ENCODE measurements at regions not wholly inside any gene's neighbourhood (a gene's known extent, or its start where the extent isn't known, plus 50 kb on each side); places are given as distances from the start of the nearest gene placed in this dataset.

- DNase-seq: no peak
Measured at GRCh38 chr3:177726807-177727206, 529.5 kb upstream of the TBL1XR1 start.

DNA sequence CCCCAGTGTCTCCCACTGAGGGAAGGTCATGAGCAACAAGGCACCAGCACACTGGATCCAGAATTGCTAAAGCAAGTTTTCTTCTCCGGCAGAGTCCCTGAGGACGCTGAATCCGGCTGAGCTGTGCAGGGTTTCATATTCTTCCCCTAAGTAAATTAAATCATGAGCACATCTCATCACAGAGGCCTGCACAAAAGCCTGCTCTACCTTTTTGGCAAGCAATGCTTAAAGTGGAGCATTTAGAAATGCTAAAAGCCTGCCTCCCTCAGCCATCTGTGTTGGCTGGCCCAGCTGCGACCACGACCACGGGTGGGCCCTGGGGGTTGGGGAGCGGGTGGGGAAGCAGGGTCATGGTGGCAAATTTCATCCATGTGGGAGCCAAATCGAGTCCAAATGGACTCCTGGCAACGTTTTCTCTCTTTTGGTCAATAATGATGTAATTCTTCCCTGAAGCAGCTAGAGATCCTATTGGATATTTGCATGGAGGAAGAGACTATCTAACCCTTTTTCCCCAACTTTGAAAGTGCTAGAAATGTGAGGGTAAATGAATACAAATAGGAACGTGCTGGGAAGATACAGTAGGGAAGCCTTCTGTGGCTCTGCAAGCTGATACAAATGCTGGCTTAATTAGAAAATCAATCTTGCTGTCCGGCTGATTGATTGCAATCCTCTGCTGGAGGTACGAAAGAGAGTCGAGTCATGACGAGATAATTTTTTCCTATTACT, 532.8 kb upstream of the TBL1XR1 start:
- no peak for DNase-seq

DNA sequence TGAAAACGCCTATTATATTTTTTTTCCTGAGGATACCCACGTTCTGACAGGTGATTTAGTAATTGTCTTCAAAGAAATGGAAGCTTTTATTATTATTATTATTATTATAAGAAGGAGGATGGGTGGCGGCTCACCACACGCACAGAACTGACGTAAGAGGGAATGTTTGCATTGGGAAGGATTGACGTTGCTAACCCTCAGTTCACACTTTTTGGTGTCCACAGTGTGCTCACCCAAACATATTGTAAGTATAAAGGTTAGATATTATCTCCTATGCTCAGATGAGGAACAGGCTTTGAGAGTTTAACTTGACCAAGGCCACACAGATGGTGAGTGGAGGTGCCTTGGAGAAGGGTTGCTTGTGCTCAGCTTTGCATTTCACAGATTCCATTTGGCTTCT, 533.5 kb upstream of the TBL1XR1 start:
- DNase-seq: no peak

- DNase-seq: no peak
Measured at GRCh38 chr3:177731644-177732268, 534.5 kb upstream of the TBL1XR1 start.

- DNase-seq: no peak
Measured at GRCh38 chr3:177733233-177733632, 536.0 kb upstream of the TBL1XR1 start.

GRCh38 chr3:177733936-177734335, 536.7 kb upstream of the TBL1XR1 start:
- DNase-seq: no peak

DNA sequence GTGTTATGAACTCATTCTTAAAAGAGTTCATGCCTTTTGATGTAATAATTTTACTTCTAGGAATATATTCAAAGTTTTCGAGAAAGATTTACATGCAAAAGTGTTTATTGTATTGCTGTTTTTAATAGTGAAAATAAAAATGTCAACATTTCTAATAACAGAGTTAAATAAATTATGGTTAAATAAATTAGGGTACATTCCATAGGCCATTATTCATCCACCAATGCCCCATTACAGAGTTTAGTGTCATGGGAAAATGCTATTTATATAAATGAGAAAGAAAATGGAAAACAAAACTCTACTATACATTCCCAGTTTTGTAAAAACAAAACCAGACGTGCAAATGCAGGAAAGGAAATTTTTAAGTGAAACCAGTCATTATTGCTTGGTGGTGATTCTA, 538.1 kb upstream of the TBL1XR1 start:
- DNase-seq: no peak

DNA sequence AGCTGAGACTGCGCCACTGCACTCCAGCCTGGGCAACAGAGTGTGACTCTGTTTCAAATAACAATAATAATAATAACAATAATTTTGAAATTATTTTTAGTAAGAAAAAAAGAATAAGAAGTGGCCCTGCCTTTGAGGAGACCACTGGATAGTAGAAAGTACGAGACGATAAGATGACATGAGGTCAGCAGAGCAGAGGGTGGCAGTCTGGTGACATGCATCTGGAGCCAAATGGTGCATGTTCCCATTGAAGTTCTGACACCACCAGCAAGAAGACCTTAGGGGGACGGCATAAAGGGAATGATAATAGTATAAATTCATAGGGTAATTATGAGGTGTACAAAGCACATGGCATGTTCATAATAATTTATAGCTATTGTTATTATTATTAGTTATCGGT, 542.2 kb upstream of the TBL1XR1 start:
- no peak for DNase-seq

DNA sequence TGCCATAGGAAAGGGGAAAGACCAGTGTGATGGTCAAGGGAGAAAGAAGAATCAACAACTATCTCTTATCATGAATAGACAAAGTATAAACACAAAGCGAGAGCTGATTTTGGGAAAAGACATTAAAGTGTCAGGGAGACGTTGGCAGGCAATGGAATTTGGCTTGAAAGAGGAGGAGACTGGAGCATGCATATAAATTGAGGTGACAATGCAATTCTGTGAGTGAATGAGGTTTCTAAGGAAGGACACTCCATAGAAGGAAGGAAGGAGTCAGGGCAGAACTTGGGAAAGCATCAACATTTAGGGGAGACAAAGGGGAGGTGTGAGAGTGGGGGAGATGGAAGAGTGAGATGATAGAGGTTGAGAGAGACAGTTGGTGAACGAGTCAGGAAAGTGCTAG, 543.0 kb upstream of the TBL1XR1 start:
- DNase-seq: no peak

GRCh38 chr3:177742273-177742672, 545.0 kb upstream of the TBL1XR1 start:
- no peak for DNase-seq

DNA sequence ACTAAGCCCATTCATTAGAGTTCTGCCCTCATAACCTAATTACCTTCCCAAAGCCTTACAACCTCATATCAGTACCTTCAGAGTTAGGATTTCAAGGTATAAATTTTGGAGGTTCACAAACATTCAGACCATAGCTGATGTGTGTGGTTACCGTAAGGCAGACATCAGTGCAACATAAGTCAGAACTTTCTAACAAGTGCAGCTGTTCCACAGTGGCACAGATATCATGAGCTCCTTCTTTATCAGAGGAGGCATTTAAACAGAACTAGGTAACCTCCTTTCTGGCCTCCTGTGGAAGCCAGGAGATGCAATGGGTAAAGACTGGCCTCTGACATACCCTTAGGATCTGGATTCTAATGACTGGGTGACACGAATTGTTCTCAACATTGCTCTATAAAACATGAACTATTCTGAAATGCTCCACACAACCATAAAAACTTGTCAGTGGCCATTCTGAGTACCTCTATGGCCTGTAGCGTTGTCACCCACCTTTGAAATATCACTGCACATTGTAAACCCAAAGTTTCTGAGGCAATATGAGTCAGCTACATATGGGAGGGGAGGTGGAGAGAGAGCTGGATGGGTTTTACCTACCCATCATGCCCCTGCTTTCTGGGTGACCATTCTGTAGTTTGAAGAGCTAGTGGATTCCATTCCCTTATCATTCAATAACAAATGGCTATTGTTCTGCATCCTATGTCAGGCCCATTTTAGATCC, 546.0 kb upstream of the TBL1XR1 start:
- no peak for DNase-seq

DNA sequence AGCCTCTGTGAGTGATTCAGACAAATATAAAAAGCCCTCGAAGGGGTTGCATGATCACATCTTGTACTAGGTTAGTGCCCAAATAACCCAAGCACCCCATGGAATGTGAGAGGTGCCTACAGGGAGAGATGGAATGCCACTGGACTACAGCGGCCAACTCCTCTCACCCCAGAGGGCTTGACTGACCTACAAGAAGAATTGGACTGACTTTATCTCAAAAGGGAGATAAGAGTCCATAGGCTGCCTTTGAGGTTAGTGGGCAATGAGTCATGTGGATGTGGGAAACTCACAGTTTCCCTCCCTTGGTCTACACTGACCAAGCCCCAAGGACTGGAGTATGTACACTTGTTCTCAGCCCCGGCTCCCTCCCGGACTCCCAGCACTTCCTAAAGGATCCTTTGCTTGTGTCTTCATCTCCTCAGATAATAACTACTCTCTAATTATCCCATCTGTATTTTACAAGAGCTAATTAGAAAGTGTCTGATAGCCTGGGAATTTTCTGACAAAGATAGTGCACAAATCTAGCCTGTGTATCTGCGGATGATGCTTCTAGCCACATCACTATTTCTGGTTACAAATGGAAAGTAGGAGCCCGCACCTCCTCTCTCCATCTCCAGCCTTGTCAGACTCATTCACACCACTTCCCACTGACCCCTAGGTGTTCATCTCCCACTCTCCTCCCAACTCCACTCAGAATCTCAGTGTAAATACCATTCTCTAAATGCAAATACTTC, 547.8 kb upstream of the TBL1XR1 start:
- DNase-seq: no peak

- no peak for DNase-seq
Measured at GRCh38 chr3:177745607-177746005, 548.3 kb upstream of the TBL1XR1 start.

- no peak for DNase-seq
Measured at GRCh38 chr3:177746337-177746933, 549.2 kb upstream of the TBL1XR1 start.

- no peak for DNase-seq
Measured at GRCh38 chr3:177749836-177750235, 552.6 kb upstream of the TBL1XR1 start.

- no peak for DNase-seq
Measured at GRCh38 chr3:177750436-177750835, 553.2 kb upstream of the TBL1XR1 start.

DNA sequence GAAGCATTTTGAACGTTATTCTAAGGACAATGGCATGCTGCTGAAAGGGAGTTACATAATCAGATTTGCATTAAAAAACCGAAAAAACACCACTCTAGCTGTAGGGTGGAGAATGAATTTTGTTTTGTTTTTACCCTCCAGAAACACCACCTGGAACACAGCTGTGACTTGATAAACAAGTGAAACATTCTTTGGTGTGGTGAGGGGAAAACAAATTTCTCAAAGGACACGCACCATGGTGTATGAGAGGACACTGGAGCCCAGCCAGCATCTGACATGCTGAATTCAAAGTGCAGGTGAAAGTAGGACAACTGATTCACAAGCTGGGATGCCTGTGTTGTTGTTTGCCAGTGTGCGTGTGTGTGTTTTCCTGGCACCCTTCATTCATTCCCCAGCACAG, 554.5 kb upstream of the TBL1XR1 start:
- no peak for DNase-seq

DNA sequence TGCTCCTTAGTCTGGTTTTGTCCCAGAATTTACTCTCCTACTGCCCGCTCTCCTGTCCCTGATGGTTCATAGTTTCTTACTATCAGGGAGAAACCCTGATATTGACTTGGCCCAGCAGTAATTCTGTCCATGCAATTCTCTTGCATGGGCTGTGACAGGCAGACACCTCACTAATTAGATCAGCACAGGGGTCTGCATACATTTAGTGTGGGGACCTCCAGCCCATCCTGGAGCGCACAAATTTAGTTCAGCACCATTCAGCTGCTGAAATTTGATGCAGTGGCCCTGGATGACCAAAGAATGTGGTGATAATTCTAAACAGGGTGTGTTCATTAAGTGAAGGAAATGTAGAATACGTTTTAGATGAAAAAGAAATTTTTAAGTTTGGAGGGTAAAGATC, 555.5 kb upstream of the TBL1XR1 start:
- DNase-seq: no peak

DNA sequence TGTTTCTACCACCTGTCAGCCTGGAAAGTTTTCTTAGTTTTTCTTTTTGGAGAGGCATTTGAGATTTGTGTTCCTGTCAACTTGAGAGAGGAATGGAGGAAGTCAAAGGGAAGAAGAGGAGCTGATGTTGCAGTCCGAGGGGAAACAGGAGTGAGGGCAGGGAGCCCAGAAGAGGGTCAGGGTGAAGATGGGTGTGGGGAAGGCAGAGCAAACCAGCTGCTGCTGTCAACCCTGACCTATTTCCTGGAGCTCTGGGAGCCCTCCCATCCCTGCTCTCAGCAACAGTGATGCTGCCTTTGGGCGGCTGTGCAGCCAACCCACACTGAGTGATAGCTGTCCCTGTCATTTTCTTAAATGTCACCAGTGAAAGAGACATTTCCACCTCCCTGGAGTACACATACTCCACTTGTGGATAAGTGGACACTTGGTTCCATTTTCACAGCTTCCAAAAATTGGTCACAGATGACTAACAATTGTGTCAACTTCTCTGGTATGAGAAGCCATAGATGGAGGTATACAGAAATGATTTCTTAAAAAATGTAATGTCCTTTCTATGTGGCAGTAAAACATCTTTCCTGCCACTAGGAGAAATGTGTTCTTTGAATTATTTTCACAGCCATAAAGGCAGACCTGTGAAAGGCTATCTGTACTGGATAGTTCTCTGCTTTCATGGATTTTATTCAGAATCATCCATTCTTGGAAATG, 556.3 kb upstream of the TBL1XR1 start:
- no peak for DNase-seq

GRCh38 chr3:177754508-177754921, 557.2 kb upstream of the TBL1XR1 start:
- DNase-seq: no peak

DNA sequence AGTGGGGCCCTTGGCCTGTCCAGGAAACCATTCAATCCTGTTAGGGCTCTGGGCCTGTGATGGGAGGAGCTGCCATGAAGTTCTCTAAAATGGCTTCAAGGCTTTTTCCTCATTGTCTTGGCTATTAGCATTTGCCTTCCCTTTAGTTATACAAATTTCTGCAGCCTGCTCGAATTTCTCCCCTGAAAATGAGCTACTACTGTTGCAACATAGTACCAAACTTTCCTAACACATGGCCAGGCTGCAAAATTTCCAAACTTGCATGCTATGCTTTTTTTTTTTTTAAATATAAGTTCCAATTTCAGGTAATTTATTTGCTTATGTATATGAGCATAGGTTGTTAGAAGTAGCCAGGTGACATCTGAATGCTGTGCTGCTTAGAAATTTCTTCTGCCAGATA, 560.8 kb upstream of the TBL1XR1 start:
- DNase-seq: no peak

GRCh38 chr3:177760803-177761202, 563.5 kb upstream of the TBL1XR1 start:
- no peak for DNase-seq
